RCC 7860 (cell line): ENCODE measurements at regions not wholly inside any gene's neighbourhood (a gene's known extent, or its start where the extent isn't known, plus 50 kb on each side); places are given as distances from the start of the nearest gene placed in this dataset.

Source experiments
- DNase-seq: peaks from one replicate; pipeline ENCODE4 v3.0.0-alpha.2; 2015; ENCODE audit warnings: low spot score
- FAIRE-seq: peaks from 2 replicates; lab custom pipeline; 2012; peaks lifted over from hg19 to GRCh38; lab: Jason Lieb, UNC

DNA sequence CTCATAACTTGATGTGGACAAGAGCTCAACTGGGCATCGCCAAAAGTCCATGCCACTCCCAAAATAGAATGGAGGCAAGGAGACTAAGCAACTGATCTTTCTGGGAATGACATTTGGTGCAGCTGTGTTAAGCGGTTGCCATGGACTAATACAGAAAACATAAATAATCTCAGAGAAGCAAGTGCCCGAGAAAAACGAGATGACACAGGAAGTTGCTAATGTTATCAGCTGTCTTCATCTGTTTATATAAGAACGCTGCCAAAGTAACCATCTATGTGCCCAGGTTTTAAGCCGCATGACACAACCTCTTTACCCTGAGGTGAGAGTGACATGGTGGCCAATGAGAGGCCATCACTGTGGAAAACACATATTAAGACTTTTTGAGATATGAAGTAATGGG is 54.9 kb upstream of the SACS start:
- peak; percentile 20 for DNase-seq
- FAIRE-seq: no peak

DNA sequence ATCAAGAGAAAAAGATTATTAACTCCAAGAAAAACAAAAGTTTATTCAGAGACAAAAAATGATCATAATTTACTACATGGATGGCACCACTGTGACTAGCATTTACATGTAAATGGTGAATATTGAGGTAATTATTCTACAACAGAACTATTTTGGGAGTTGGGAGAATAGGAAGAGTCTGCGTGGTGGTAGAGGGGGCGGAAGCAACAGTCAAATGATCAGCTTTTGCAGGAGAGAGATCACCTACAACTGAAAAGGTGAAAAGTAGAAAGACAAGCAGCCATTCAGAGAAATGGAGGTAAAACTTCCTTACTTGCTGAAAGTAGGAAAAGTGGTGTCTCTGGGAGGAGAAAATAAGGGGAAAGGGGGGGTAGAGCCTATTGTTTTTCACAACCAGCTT is 62.8 kb upstream of the SACS start:
- FAIRE-seq (no peak), DNase-seq (no peak)

DNA sequence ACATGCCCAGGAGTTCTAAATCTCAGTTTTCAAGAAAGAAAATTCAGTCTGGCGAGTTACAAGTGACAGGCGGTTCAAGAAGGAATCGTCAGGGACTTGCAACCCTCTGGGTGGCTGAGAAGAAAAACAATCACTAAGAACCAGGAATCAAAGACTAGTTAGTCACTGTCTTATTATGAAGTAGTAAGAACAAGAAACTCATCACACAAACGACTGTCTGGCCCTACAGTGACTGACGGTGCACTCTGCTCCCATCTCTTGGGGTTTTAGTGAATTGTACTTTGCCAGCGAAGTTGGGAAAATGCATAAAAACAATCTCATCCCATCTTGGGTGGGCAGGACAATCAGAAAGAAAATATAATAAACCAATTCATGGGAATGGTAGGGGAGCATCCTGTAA is 63.7 kb upstream of the SACS start:
- no peak for FAIRE-seq

DNA sequence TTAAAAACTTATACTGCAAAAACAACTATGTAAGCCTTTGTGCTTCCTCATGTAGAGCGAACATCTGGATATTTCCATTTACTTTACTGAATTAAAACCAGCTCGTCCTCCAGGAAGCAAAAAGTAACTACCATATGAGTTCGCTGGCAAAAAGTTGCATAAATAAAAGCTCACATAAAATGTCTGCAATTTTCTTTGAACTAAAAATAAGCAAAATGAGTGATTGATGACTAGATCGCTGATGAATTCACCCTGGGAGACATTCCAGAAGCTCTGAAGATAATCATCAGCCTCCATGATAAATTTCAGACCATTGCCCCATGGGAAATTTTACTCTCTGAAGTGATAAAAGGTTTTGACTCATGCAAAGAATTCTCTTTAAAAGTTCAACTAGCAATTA is 67.3 kb upstream of the SACS start:
- DNase-seq: peak; percentile 59

More for the DNA sequence above, 63.7 kb upstream of the SACS start:
- DNase-seq: no peak

DNA sequence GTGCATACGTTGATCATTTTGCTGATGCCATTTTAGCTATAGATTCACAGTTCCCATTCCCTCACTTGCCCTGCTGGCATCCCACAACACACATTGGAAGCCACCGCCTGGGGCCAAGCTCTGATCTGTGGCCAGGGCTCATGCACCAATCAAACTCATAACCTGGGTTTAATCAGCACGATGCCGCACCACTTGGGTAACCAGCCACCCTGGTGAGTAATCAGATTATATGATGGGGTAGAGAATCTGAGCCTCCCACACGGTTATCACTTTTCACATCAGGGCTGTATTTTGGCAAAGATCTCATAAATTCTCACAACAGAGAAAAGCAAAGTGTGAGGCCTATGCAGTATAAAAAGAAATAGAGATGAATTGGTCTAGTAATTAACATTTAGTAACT is 66.0 kb upstream of the TNFRSF19 start:
- peak; percentile 74 for DNase-seq
- peak; percentile 81 for FAIRE-seq

More for the DNA sequence above, 67.3 kb upstream of the SACS start:
- FAIRE-seq: peak; percentile 20

DNA sequence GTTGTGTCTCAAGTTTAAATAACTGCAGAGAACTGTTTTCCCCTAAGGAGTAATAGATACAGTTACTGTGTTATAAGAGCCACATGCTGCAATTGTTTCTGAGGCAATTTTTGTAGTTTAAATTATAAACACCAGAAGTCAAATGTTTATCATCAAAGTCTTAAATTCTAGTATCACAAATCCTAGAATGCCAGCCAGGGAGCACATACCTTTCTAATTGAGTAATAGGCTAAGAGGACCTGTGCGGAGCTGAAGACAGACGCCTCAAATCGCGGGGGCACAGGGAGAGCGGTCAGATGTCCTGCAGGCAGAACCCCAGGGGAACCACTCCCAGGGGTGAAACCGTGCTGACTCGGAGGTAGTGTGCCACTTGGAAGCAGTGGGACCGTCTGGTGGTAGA is 65.2 kb upstream of the TNFRSF19 start:
- peak; percentile 43 for DNase-seq

DNA sequence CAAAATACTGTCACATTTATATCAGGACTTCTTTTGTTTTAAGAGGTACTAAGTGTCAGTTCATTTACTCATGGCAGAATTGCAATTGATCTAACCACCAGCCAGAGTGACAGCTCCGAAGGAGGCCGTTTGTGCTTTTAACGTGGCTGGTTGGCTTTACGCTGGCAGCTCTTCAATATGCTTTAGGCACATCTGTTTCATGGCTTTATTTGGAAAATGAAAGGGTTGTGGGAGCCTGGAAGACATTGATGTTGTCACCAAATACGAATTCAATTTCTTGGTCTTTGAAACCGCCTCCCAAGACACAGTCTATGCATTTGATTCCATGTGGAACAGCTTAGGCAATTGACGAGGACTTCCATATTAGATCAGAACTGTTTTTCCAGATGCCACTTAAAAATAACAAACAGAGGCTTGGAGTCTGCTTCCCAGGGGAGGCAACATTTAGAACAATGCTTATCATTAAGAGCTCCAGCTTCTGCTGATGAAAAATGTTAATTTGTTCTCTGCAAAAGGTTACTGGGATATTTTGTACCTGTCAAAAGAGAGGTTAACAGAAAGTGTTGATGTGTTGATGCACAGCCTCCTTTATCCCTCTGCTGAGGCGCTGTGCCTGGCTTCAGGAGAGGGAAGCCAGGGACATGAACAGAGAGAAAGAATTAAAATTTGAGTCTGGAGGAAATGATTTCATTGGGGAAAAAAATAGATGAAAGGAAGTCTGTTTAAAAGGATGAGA is 64.0 kb upstream of the TNFRSF19 start:
- DNase-seq: no peak
- FAIRE-seq: no peak

More for the DNA sequence above, 65.2 kb upstream of the TNFRSF19 start:
- no peak for FAIRE-seq

DNA sequence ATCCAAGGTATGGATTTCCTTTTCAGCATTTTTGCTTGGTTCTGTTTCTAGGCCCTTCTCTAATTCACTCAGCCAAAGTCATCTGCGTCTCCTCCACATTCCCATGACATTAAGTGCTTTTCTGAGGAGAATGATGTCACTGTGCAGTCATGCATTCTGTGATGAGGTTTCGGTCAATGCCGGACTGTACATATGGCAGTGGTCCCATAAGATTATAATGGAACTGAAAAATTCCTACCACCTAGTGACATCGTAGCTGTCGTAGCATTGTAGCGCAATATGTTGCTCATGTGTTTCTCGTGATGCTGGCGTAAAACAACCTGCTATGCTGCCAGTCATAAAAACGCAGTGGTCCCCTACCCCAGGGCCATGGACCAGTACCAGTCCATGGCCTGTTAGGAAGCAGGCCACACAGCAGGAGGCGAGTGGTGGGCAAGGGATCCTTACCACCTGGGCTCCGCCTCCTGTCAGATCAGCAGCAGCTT is 63.4 kb upstream of the TNFRSF19 start:
- peak; percentile 76 for FAIRE-seq
- peak; percentile 87 for DNase-seq

DNA sequence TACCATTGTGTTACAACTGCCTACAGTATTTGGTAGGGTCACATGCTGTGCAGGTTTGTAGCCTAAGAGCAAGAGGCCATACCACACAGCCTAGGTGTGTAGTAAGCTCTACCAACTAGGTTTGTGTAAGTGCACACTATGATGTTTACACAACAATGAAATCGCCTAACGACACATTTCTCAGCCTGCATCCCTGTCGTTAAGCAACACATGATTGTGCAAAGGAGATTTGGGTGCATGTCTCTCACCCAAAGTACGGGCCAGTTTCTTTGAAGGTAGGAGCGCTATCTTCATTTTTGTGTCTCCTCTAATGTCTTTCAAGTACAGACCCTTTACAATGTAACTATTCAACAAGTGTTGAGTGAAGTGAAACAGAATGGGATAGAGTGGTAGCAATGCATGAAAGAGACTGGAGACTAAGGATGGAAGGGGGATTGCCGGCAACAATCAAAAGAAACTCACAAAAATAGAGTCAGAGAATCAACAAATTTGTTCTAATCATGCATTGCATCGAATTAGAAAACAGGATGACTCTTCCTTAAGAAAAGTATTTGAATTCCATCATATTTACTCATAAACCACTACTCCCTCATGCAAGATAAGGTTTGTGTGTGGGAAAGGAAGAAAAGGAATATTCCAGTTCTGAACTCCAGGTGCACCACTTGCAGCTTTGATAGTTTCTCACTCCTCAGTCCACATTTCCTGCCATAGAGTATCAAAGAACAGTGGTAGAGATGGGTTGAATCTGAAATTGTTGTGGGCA is 60.2 kb upstream of the TNFRSF19 start:
- FAIRE-seq: peak; percentile 69
- peak; percentile 71 for DNase-seq

DNA sequence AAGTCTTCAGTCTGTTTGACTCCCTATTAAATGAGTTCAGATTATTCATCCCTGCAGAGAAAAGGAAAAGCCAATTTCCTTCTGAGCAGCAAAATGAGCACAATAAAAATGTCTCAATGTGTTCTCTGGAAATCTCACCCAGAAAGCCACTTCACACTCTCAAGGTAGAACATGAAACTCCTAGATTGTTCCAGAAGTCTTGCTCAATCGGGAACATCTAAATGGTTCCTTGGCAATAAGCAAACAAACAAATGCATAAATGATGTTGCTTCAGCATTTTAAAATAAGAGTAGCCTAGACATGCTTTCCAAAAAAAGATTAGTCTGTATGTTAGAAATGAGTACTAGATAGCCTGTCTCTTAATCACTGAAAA is 59.7 kb upstream of the TNFRSF19 start:
- FAIRE-seq (no peak), DNase-seq (no peak)

DNA sequence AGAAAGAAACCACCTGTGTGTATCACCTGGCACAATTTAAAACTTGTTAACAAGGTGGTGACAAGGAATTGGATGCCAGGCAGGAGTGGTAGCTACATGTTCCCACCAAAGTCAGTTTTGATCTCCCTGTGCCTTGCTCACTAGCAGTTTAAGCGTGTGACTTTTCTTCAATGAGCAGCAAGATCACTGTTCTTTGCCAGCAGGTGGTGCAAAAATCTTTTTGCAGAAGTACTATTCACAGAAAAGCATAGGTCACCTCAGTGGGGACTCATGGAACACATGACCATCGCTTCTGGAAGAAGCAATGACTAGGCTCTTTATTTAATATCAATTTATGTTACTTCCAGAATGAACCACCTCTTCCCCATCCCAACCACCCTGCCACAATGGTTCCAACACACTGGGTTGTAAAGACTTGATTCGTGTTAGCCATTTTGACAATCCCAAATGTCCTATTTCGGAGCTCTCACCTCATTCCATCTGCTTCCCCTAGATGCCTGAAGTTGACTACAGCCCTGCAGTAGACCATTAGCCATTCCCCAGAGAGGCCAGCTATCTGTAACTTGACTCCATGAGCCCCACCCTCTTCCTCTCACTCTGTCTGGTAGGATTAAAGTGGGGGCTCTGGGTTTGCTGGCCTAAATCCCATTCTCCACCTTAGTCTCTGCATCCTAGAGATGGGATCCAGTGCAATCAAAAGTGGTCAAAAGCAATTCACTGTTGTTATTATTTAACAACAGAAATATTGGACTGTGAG is 59.1 kb upstream of the TNFRSF19 start:
- no peak for FAIRE-seq

DNA sequence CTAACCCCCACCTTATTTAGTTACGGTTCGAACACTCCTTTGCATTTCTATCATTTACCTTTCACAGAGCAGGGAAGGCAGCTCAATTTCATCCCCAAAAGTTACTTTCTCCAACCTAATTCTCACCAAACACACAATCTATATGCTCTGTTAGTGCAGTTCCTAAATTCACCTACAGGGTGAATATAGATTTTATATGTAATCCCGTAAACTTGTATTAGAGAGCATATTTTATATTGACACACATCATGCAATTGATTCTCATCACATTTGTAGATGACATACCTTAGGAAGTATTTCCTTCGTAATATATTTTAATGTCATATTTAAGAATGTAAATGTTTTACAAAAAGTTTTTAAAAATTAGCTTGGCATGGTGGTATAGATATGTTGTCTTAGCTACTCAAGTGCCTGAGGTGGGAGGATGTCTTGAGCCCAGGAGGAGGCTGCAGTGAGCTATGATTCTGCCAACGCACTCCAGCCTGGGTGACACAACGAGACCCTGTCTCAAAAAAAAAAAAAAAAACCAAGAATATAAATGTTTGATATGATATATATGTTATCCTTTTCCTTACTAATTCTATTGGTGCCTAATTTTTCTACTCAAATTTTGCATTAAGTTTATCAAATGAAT is 57.3 kb upstream of the TNFRSF19 start:
- DNase-seq: no peak
- FAIRE-seq: no peak

More for the DNA sequence above, 59.1 kb upstream of the TNFRSF19 start:
- DNase-seq: peak; percentile 11

DNA sequence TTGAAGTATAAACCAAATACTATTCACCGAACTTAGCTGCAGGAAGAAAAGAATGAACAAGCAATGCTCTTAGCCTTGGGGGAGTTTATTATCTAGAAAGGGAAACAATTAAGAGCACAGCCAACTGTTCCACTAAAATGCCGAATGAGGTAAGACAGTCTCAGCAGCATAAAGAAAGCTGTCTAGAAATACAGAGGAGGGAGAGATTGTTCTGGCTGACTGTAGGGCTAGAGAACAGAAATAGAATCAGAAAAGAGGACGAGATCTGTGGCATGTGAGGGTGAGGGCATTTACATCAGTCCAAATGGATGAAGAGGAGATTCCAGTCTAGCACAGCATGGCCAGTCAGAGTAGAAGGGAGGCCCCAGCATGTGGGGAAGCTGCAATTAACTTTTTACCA is 56.8 kb upstream of the TNFRSF19 start:
- FAIRE-seq: no peak
- no peak for DNase-seq

DNA sequence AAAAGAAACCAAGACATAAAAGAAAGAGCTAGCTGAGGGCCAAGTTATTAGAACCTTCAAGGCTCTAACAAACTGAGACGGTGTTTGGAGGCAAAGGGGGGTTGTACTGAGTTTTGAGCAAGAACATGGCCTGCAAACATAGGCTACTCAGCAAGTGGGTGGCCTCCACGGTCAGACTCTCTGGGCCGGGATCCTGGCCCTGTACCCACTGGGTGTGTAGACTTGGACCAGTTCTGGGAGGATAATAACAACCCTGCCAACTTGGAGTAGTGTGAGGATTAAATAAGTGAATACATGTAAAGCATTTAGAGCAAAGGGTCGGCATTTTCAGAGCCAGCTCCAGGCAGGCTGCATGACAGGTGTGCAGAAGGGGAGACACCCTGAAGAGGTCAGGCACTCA is 56.1 kb upstream of the TNFRSF19 start:
- DNase-seq: no peak
- no peak for FAIRE-seq

DNA sequence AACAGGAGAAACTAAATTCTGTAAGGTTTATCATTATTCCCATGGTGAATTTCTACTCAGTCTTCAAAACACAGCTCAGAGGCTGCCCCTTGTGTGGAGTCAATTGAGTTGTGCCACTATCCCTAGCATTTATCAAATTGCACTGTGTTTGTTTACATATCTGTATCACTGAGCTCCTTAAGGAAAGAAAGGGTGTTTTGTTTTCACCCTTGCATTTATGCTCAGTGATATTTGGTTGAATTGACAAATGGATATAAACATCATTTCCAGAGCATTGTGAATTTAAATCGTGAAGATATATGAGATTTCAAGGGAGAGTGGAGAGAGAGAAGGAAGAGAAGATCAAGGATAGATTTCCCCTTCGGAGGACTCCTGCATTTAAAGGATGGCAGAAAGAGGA is 55.1 kb upstream of the TNFRSF19 start:
- FAIRE-seq (no peak), DNase-seq (no peak)

DNA sequence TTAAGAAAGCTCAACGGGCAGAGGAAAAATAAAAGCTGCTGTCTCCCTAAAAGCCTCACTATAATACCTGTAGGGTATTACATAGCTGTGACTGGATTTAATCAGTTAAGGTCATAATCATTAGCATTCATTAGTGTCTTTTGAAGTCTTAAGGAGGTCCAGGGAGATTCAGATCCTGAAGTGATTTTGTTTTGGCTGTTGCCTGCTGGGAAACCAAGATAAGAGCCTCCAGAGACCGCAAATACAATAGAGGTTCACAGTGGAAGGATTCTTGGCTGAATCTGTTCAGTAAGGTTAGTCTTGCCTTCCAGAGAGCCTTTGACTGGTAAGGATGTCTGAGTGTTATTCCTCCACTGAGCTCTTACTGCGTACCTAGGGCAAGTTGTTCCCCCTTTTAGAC is 54.0 kb upstream of the TNFRSF19 start:
- FAIRE-seq: no peak
- no peak for DNase-seq

DNA sequence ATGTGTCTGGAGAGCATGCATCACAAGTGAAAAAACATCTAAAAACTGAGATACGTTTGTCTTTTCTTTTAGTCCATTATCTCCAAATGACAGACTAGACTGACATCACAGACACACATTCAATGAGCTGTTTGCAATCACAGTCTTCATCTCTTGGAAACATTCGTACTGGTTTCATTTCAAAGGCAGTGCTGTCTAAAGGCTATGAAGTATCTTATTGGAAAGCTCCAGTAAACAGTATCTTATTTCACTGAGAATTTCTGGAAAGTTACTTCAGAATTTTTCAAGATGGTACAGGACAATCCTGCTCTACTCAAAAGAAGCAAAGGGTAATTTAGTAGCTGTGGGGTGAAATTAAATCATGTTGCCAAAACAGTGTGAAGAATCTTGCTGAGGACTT is 53.5 kb upstream of the TNFRSF19 start:
- FAIRE-seq (no peak), DNase-seq (no peak)

DNA sequence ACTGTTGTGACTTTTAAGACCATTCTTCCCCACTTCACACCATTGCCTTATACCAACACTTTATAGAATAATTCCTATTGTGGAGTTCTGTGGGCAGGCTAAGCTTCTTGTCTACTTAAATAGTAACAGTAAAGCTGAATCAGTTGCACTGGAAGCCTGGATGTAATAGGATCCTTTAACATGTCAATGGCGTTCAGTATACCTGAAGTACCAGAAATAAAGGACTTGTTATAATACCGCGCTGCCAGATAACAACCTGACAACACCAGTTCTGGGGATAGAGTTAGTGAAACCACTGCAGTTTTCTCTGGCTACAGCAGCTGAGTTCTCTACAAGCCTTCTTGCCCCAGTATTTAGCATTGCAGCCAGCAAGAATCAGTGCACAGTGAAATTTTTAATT is 52.0 kb upstream of the TNFRSF19 start:
- DNase-seq (no peak), FAIRE-seq (no peak)
